ENCODE measurements at regions not wholly inside any gene's neighbourhood (a gene's known extent, or its start where the extent isn't known, plus 50 kb on each side); places are given as distances from the start of the nearest gene placed in this dataset.

DNA sequence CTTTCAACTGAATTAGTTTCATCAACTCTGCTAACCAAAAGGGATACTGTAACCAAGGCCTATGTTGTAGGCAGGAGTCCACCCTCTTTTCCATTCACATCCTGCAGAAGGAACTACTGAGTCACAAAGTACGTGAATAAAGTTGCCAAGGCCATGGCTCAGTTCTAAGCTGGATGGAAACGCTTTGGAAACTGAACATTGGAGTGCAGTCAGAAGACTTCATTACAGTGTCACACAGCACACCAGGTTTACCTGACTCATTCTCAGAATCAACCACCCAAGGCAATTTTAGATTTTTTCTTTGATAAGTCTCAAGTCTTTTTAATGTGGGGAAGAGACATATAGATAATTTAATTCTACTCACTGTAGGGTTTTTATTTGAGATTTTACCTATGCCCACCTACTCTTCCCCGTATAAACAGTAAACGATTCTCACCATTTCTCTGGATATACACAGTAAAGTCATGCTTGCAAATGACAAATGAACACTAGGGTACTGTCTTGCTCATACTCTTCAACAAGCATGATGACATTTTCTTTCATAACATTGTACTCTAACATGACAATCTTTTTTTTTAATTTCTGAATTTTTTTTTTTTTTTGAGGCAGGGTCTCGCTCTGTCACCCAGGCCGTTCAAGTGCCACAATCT, 58.9 kb upstream of the RBM47 start:
- WGBS (ENCODE audit: insufficient coverage, low coverage, missing lambda C conversion rate), result 7% methylated on average over 5 of the region's 6 CpGs
- Histone ChIP-seq H3K4me2 (ENCODE audit: insufficient read depth, low read length) (no peak overlapping the region), H3K79me2 (ENCODE audit: control insufficient read depth, insufficient read depth, low read length) (no peaks in the 10 kb centered on the region), H3K36me3 (ENCODE audit: control insufficient read depth, insufficient read depth, low read length) (no peaks in the 10 kb centered on the region), H3K9me1 (ENCODE audit: control insufficient read depth, insufficient read depth, low read length) (no peaks in the 10 kb centered on the region), H3K4me3 (no peak overlapping the region), H3K9ac (ENCODE audit: insufficient read depth in 1 of 2, low read depth in 2 of 2, low read length in 2 of 2) (no peak overlapping the region), H3K4me1 (replicated peaks in 1 of 2; ENCODE audit: control insufficient read depth in 2 of 2, insufficient read depth in 2 of 2, low read length in 2 of 2) (no peaks in the 10 kb centered on the region), H2AFZ (ENCODE audit: low read depth, low read length) (no peak overlapping the region), H4K20me1 (replicated peaks; ENCODE audit: control insufficient read depth, insufficient read depth, low read length) (0 out of 2 replicates have a peak, but pooled peaks cover 2% of the 10 kb centered on the region), H3K27me3 (ENCODE audit: control insufficient read depth in 2 of 2, insufficient read depth in 2 of 2, low read length in 2 of 2) (peaks cover 3 to 14% of the 10 kb centered on the region in 2 experiments; a peak in 3 of 5 replicates), H3K27ac (ENCODE audit: extremely low read depth, low read depth, low read length) (no peak overlapping the region), H3K9me3 (replicated peaks; ENCODE audit: control insufficient read depth, insufficient read depth, low read depth, low read length) (no peaks in the 10 kb centered on the region)
- ATAC-seq (no peak), FAIRE-seq (peak; percentile 40), DNase-seq (ENCODE audit: extremely low read depth in 1 of 4, low spot score in 3 of 4) (no peak)
- no peak for TF ChIP-seq TOE1 (IDR thresholded peaks at IDR 0.05; ENCODE audit: borderline replicate concordance)
- no peak for TF ChIP-seq TOE1 (CRISPR knock-in tag; IDR thresholded peaks at IDR 0.05; ENCODE audit: borderline replicate concordance, low read depth)
- no peak for TF ChIP-seq ELF2 (CRISPR knock-in tag; IDR thresholded peaks at IDR 0.05)
- no peak for TF ChIP-seq BMI1 (IDR thresholded peaks at IDR 0.05; ENCODE audit: low read length)
- no peak for TF ChIP-seq ZC3H8 (IDR thresholded peaks at IDR 0.05)
- no peak for TF ChIP-seq CCAR2 (IDR thresholded peaks at IDR 0.05; ENCODE audit: low read depth, low read length)
- no peak for TF ChIP-seq ZNF165 (CRISPR knock-in tag; IDR thresholded peaks at IDR 0.05; ENCODE audit: borderline replicate concordance)
- TF ChIP-seq, protein P1, sequence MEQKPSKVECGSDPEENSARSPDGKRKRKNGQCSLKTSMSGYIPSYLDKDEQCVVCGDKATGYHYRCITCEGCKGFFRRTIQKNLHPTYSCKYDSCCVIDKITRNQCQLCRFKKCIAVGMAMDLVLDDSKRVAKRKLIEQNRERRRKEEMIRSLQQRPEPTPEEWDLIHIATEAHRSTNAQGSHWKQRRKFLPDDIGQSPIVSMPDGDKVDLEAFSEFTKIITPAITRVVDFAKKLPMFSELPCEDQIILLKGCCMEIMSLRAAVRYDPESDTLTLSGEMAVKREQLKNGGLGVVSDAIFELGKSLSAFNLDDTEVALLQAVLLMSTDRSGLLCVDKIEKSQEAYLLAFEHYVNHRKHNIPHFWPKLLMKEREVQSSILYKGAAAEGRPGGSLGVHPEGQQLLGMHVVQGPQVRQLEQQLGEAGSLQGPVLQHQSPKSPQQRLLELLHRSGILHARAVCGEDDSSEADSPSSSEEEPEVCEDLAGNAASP (IDR thresholded peaks at IDR 0.05), result no peak
- TF ChIP-seq RREB1 (CRISPR knock-in tag; IDR thresholded peaks at IDR 0.05), result no peak
- TF ChIP-seq TCF7L2 (IDR thresholded peaks at IDR 0.05; ENCODE audit: low read depth, low read length), result no peak
- TF ChIP-seq KLF13 (tag; IDR thresholded peaks at IDR 0.05; ENCODE audit: borderline replicate concordance, low read depth), result no peak
- no peak for TF ChIP-seq FOXK2 (conservative IDR thresholded peaks at IDR 0.05 in 1 of 2, IDR thresholded peaks at IDR 0.05 in 1 of 2; ENCODE audit: low read depth in 2 of 2)
- in situ Hi-C loops (cut with MboI) (no loop called here), intact Hi-C loops (cut with micrococcal nuclease) (no loop called here)
- ChIA-PET CTCF (ENCODE audit: low intra/inter-chr PET ratio) (no interaction called here), POLR2A (interaction anchor here (0.5 kb wide), 1 partner anchor 44 kb away, joined by 3 read pairs; no protein-coding TSS in a partner anchor)
- no TSS peak for BruUV-seq (replicated peaks)

Measured in K562 (cell line).